GM12872 (cell line): ENCODE measurements at regions not wholly inside any gene's neighbourhood (a gene's known extent, or its start where the extent isn't known, plus 50 kb on each side); places are given as distances from the start of the nearest gene placed in this dataset.

Experiments
- TF ChIP-seq, protein P1 (sequence below): IDR thresholded peaks from 3 replicates; pipeline ENCODE4 v1.5.1; 2011; ENCODE audit warnings: low read depth, mild to moderate bottlenecking, low read length, moderate library complexity; ENCODE audit not compliant: insufficient read depth

- TF ChIP-seq, protein P1, sequence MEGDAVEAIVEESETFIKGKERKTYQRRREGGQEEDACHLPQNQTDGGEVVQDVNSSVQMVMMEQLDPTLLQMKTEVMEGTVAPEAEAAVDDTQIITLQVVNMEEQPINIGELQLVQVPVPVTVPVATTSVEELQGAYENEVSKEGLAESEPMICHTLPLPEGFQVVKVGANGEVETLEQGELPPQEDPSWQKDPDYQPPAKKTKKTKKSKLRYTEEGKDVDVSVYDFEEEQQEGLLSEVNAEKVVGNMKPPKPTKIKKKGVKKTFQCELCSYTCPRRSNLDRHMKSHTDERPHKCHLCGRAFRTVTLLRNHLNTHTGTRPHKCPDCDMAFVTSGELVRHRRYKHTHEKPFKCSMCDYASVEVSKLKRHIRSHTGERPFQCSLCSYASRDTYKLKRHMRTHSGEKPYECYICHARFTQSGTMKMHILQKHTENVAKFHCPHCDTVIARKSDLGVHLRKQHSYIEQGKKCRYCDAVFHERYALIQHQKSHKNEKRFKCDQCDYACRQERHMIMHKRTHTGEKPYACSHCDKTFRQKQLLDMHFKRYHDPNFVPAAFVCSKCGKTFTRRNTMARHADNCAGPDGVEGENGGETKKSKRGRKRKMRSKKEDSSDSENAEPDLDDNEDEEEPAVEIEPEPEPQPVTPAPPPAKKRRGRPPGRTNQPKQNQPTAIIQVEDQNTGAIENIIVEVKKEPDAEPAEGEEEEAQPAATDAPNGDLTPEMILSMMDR = no peak
Measured at GRCh38 chr5:121503111-121503840, 348.4 kb upstream of the FTMT start.

DNA sequence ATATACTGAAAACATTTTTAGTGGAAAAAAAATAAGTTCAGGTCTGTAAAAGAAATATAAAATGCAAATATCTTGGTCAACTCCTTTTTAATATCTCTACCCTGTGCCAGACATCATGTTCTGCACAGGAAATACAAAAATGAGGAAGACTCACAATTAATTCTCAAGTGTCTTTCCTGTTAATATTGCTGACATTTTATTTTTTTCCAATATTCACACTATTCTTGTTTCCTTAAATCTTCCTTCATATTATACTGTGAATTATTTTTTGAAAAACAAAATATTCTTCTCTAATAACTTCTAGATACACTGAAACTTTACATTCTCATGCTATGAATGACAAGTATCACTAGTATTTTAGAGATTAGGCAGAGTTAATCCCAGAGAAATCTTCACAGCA, 334.7 kb upstream of the FTMT start:
- TF ChIP-seq, protein P1 = no peak

- TF ChIP-seq, protein P1 = no peak
Measured at GRCh38 chr5:121525706-121526105, 326.0 kb upstream of the FTMT start.

- TF ChIP-seq, protein P1 = no peak
Measured at GRCh38 chr5:121526908-121527307, 324.8 kb upstream of the FTMT start.

GRCh38 chr5:121533814-121534213, 317.9 kb upstream of the FTMT start:
- TF ChIP-seq, protein P1 = no peak

- TF ChIP-seq, protein P1 = no peak
Measured at GRCh38 chr5:121550989-121551388, 300.7 kb upstream of the FTMT start.

DNA sequence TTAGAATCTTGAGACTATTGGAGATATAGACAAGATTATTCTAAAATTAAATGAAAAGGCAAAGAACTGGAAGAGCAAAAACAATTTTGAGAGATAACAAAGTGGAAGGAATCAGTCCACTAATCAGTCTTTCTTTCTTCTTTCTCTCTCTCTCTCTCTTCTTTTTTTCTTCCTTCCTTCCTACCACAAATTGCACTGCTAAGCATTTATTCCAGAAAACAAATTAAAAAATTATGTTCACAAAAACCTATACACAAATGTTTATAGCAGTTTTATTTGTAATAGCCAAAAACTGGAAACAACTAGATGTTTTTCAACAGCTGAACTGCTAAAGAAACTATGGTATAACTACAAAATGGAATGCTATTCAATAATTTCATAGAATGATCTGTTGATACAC, 291.9 kb upstream of the FTMT start:
- TF ChIP-seq, protein P1 = no peak
